OCI-M1 (cell line): ENCODE measurements at regions not wholly inside any gene's neighbourhood (a gene's known extent, or its start where the extent isn't known, plus 50 kb on each side); places are given as distances from the start of the nearest gene placed in this dataset.

Experiments used
- DNase-seq: peaks from one replicate; lab custom pipeline; 2025; lab: John Stamatoyannopoulos, UW

DNA sequence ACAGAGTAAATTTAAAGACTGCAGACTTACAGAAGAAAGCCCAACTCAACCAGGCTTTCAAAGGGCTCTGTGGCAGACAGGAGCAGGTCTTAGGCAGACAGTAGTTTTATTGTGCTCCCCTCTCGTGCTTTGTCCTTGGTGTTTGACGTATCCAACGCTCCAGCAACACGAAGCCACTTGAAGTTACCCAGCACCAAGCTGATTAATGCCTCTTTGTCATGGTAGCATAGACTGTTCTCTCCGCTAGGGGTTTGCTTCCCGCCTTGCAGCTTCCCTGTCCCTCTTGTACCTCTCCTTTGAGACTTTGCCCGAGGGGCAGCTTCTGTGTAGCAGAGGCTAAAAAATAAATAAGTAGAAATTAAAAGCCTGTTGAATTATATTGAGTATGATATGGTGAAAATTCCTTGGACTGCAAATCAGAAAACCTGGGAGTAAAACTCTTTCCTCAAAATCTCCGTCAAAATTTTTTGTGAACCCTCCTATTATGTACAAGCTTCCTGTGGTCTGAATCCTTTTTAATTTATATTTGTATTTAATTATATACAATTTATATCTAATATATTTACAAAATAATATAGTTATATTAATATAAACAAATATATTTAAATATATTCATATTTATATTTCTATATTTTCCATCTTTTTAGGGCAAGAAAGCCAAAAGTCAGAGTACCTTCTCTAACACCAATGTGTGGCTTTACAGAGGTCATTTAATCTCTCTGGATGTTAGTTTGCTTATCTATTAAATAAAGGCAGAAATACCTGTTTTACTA is 405.4 kb downstream of the DMAC1 start:
- no peak for DNase-seq

DNA sequence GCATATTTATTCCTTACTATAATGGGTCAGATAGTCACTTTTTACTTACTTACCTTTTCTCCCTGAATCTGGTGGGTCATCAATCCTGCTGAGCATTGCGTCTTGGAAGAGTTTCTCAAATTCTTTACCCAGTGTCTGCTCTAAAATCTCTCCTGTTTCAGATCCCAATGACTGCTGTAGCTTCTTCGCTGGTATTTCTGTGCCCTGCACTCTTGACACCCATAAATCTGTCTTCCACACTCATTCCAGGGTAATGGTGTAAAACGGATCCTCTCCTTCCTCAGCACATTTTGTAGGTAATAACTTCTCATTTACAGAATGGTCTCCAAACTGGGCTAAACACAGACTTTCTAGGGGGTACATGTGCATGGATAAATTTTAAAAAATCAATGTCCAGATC is 407.4 kb downstream of the DMAC1 start:
- no peak for DNase-seq

DNA sequence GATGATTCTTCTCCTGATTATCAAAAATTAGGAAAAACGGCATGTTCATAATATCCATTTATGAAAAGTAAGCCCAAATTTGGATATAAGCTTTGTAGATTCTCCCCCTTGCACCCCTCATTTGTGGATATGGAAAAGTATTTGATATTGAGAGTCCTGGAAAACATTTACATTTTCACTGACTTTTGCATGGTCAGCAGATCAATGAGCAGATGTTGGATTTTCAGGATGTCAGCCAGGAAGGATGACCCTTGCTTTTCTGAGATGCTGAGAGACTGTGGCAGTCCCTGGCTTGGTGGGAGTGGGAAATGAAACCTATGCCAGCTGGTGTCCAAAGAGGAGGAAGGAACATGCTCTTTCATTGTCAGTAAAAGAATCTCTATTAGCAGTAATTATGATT is 410.8 kb downstream of the DMAC1 start:
- DNase-seq: no peak

GRCh38 chr9:7387840-7388239 is 411.7 kb downstream of the DMAC1 start:
- no peak for DNase-seq

DNA sequence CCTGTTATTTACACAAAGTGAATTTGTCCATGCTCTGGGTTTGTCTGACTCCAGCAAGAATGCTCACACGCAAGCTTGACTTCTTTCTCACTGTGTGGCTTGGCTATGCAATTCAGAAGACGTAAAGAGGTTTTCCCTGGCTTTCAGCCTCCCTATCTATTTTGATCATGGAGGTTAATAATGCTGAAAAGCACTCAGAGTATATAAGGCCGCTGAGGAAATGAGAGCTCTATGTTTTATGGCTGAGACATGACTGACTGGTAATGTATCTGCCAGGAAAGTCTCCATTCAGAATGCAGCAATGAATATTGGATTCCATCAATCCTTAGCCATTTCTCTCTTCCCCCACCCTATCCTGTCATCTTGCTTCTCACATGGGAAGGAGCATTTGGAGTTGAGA is 417.3 kb downstream of the DMAC1 start:
- no peak for DNase-seq

DNA sequence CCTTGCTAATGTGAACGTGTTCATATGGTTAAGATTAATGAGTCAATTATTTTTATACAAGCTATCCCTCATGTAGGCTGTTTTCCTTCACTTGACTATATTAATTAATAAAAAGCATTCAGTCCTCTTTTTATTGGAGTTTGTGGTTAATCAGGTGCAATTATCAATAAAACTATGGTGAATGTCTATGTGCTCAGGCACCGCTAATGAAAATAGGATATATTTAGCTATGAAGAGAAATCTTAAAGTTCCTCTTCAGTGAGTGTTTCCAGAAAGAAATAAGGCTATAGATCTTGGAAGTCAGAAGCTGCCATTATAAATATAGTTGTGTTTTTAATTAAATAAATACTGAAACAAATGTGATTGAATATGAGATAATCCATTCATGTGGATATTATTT is 422.1 kb downstream of the DMAC1 start:
- DNase-seq: no peak

- no peak for DNase-seq
Observed at GRCh38 chr9:7376833-7377232, 422.7 kb downstream of the DMAC1 start.

DNA sequence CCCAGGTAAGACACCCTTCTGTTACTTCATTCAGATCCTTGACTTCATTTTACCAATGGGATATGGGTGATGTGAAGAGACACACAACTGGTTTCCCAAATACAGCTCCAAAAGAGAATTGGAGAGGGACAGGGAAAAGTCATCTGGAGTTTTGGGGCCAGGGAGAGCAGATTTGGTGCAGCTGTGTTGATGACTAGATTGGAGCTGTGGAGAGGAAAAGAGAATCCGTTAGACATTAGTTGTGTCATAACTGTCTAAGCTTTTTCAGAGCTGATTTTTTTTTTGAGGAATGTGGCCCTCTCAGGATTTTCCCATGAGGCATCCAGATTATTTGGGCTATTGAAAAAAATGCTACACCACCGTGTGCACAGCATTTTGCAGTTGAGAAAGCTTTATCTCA is 423.4 kb downstream of the DMAC1 start:
- DNase-seq: no peak

DNA sequence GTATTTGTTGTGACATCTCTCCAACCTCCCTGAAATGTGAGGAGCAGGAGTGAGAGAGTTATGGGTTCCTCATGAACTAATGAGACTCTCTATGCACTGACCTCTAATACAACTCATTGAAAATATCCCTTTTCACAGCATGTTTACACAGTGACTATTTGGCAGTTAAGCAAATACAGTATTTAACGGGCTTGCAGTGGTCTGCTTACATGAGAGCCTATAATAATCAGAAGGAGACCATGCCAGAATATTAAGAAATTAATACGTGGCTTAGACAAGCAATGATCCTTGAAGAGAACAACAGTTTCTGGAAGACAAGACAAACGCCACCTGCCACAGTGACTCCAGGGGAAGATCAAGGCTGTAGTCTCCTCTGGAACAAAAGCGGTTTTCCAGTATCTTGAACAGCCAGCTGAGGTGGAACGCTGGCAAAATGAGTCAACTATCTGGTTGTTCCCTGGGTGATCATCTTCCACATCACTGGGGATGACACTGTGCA is 424.5 kb downstream of the DMAC1 start:
- no peak for DNase-seq

GRCh38 chr9:7370988-7371387 is 428.6 kb downstream of the DMAC1 start:
- DNase-seq: no peak

DNA sequence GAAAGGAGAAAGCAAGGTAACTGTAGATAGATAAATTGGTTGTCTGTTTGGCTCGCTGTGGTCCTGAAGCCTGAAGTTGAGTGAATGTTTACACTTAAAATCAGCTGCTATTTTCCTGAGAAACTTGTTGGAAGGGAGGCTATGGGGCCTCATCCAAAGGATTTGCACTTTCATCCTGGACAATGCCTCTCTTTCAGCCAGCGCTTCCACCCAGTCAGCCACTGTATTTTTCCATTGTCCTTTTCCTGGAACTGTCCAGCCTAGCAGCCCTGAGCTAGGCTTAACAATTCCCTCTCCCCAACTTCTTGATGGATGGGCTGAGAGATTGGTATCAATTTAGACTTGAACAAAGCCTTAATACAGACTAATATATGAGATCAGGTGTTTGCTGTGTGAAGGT is 429.2 kb downstream of the DMAC1 start:
- no peak for DNase-seq

- no peak for DNase-seq
Observed at GRCh38 chr9:7369384-7369821, 430.2 kb downstream of the DMAC1 start.

DNA sequence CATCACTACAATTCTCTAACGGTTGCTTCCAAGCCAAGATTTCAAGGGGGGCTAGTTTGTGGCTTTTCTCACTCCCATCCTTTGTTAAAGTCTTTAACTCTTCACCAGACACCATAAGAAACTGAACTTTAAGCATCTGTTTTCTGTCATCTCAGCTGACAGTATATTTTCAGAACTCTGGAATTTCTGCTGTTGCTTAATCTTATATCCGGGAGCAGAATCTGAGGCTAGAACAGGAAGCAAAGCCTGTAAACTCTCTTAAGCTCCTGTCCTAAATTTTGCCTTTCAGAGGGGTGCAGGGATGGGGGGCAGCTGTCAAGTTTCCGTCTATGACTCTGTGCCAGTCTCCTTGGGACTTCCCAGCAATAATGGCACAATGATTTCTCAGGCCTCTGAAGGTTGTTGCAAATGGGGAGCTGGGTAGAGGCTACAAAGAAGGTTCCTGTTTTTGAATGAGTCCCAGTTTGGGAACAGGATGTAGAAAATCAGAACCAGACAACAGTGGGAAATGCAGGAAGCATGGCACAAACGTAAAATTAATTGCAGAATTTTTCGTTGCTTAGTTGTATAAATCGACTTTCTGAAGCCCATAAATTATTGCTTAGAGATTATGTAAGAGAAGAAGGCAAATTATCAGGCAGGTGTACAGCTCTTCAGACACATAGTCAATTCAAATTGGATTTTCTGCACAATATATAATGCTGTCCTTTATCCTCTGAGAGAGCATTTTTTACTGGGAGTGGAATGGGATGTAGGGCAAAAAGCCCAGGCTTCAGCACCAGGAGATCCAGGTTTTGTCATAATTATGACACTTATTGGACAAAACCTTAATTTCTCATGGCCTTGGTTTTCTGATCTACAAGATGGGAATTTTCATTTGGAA is 430.9 kb downstream of the DMAC1 start:
- DNase-seq: no peak

GRCh38 chr9:7367726-7368125 is 431.9 kb downstream of the DMAC1 start:
- no peak for DNase-seq

GRCh38 chr9:7366121-7366520 is 433.5 kb downstream of the DMAC1 start:
- DNase-seq: no peak

DNA sequence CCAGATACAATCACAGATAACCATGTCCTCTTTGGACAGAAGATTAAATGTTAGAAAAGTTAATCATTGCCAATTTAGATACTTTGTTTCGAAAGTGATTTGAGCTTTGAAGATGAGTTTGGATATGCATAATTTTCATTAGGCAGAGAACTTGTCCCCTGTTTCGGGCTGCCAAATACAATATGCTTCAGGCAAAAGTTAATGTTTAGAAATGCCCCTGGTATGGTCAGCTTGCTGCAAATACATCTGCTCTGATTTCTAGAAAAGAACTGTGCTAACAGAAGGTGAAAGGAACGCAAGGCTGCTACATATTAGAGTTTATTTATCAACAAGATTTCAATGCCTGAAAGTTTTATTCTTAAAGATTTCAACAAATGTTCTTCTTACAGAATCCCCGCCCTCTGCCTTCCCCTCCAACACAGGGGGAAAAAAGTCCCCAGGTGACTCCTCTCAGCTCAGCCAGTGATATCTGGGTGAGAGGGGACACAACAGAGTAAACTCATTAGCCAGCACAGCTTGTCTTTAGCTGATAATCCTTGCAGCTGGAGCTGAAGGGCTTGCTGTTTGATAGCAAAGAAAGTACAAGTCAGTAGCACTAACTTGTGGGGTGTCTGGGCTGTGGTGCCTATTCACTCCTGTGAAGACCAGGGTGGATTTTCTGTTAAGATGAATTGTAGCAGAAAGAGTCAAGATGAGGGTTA is 435.7 kb downstream of the DMAC1 start:
- no peak for DNase-seq

GRCh38 chr9:7360513-7360912 is 439.1 kb downstream of the DMAC1 start:
- DNase-seq: peak; percentile 80

DNA sequence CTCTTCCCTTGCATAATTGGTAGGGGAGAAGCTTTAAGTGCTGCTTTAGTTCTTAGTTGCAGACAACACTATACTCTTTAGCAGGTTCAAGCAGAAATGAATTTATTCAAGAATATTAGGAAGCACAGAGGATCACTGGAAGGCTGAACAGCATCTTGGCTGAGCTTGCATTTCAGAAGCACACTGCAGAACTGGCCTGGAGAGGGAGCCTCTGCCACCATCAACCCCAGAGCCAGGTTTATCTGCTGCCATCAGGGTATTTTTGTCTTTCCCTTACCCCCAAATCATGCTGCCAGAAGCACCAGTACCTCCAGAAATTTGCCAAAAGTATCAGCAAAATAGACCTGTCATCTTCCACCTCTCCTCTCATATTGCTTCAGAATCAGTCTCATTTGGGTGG is 440.7 kb downstream of the DMAC1 start:
- no peak for DNase-seq

- no peak for DNase-seq
Observed at GRCh38 chr9:7354704-7355103, 444.9 kb downstream of the DMAC1 start.

DNA sequence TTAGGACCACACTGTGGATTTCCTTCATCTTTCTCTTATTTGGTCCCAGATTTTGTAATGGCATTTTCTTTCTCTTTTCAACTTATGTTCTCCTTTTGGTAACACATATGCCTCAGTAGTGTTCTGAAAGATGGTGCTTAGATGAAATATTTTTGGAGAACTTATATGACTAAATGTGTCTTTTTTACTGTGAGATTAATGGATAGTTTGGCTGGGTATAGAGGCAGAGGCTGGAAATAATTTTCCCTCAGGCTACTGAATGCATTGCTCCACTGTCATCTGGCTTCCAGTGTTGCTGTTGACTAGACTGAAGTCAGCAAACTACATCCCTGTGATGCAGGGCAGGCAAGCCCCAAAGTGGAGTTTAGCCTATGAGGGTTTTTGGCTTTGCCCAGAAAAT is 450.9 kb downstream of the DMAC1 start:
- DNase-seq: no peak

DNA sequence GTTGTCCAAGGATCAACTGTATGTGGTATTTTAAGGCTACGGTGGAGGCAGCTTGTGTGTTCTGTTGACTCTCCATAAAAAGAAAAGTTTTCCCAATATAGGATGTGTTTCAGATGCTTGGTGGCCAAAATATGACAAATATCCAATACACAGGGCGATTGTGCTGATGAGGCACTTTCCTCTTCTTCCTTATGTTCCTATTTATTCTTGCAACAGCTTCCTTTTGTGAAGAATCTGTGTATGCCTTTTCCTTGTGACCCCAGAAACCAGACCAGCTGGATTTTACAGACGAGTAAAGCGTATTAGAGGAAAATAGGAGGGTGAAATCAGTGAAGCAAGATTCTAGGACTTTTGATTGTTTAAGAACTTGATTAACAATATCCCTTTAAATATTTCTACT is 452.0 kb downstream of the DMAC1 start:
- no peak for DNase-seq

GRCh38 chr9:7346144-7346543 is 453.4 kb downstream of the DMAC1 start:
- peak; percentile 97 for DNase-seq

GRCh38 chr9:7342736-7343135 is 456.8 kb downstream of the DMAC1 start:
- DNase-seq: no peak
